Calu3 (cell line): ENCODE measurements at regions not wholly inside any gene's neighbourhood (a gene's known extent, or its start where the extent isn't known, plus 50 kb on each side); places are given as distances from the start of the nearest gene placed in this dataset.

Experiments used
- BruUV-seq: library from RNA; stranded (reverse); fragments of 400-500 nt; replicated peaks from 2 replicates; lab custom pipeline; 2021; lab: Mats Ljungman, UMichigan
- CTCF ChIA-PET: fragments of 300-600 bp; sonication (Branson Sonifier 250); formaldehyde crosslinking; loops from one replicate; lab custom pipeline; 2022; ENCODE audit warnings: antibody characterized with exemption; lab: Charles Lee
- DNase-seq: peaks from one replicate; pipeline ENCODE4 v3.0.0; 2022
- H3K27ac Mint-ChIP-seq: one replicate; pipeline ENCODE4 v1.8.0; 2022; ENCODE audit warnings: mixed read lengths; ENCODE audit not compliant: unreplicated experiment
- H3K27me3 Mint-ChIP-seq: one replicate; pipeline ENCODE4 v1.8.0; 2022; ENCODE audit warnings: mixed read lengths; ENCODE audit not compliant: unreplicated experiment
- H3K36me3 Mint-ChIP-seq: one replicate; pipeline ENCODE4 v1.8.0; 2022; ENCODE audit warnings: mild to moderate bottlenecking, moderate library complexity, mixed read lengths; ENCODE audit not compliant: insufficient read depth, unreplicated experiment
- H3K4me1 Mint-ChIP-seq: one replicate; pipeline ENCODE4 v1.8.0; 2022; ENCODE audit warnings: mild to moderate bottlenecking, low read depth, mixed read lengths; ENCODE audit not compliant: unreplicated experiment
- H3K4me3 Mint-ChIP-seq: one replicate; pipeline ENCODE4 v1.8.0; 2022; ENCODE audit warnings: mild to moderate bottlenecking, low read depth, moderate library complexity, mixed read lengths; ENCODE audit not compliant: unreplicated experiment
- H3K9me3 Mint-ChIP-seq: one replicate; pipeline ENCODE4 v1.8.0; 2022; ENCODE audit warnings: low read depth, mixed read lengths; ENCODE audit not compliant: unreplicated experiment
- CTCF ChIP-seq: fragments of 200-600 bp; IDR thresholded peaks from one replicate; pipeline ENCODE4 v1.8.0; 2022; ENCODE audit warnings: antibody characterized with exemption; ENCODE audit not compliant: unreplicated experiment
- intact Hi-C: fragments of 100-400 bp; cut with micrococcal nuclease; formaldehyde crosslinking; loops from one replicate; pipeline ENCODE4 v1.10.0; 2022; ENCODE audit not compliant: unreplicated experiment

DNA sequence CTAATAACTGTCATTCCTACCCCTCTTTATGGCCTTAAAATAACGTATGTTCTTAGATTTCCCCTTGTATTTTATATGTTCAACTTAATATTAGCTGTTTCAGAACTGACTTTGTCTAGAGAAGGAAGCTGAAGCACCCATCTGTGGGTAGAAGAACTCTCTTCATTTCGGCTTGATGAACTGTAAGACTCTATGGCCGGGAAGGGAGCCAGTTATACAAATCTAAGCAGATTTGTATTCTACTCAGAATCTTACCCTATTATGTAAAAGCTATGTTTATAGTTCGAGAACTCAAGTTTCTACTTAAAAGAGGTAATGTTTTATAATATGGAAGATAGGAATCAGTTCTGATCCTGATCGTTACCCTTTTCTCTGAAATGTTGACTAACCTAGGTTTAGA is 390.9 kb upstream of the PRICKLE1 start:
- Mint-ChIP-seq H3K4me1 (no peaks in the 10 kb centered on the region), H3K27me3 (no peaks in the 10 kb centered on the region), H3K9me3 (no peaks in the 10 kb centered on the region), H3K4me3 (no peak overlapping the region), H3K27ac (no peak overlapping the region), H3K36me3 (no peaks in the 10 kb centered on the region)
- TF ChIP-seq CTCF, result no peak
- no TSS peak for BruUV-seq
- DNase-seq, result no peak
- CTCF ChIA-PET, result no interaction called here
- intact Hi-C loops, result no loop called here

DNA sequence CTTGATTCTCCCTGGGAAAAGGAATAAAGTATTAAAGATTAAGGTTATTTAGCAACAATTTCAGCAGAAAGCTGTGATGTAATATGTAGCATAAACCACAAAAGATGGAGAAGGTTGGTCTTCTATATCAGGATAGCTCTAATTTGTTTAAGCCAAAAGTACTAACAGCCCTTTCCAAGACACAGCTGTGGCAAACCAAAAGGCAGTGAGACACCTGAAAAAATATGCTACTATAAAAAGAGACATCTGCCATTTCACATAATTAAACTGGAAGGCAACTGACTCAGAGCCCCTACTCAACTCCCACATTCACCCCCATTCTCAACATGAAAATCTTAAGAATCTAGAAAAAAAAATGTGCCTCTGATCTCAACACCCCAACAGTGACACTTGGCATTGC is 390.2 kb upstream of the PRICKLE1 start:
- no peak for TF ChIP-seq CTCF
- no peaks in the 10 kb centered on the region for H3K4me1 Mint-ChIP-seq
- H3K9me3 Mint-ChIP-seq, result peaks cover 3% of the 10 kb centered on the region
- CTCF ChIA-PET, result no interaction called here
- intact Hi-C loops, result no loop called here
- DNase-seq, result no peak
- no peaks in the 10 kb centered on the region for H3K27me3 Mint-ChIP-seq
- no peak overlapping the region for H3K27ac Mint-ChIP-seq
- BruUV-seq, result no TSS peak
- no peaks in the 10 kb centered on the region for H3K36me3 Mint-ChIP-seq
- no peak overlapping the region for H3K4me3 Mint-ChIP-seq

DNA sequence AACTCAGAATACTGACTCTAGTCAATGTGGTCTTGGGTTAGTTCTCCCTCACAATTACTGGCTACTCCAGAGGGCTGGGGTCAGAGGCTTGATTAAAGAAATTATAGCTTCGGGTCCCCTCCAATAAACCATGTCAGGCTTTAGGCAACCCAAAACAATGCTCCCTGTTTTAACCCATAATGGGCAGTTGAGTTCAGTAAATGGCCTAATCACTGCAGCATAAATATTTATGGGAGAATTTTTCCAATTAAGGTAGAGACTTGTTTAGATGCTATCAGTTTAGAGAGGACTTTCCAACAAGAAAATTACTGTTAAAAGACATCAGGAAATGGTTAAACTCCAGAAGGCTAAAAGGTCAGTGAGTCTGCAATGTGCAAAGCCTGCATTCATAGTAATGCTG is 389.2 kb upstream of the PRICKLE1 start:
- Mint-ChIP-seq H3K27me3 (no peaks in the 10 kb centered on the region), H3K27ac (no peak overlapping the region), H3K4me3 (no peak overlapping the region), H3K9me3 (peaks cover 3% of the 10 kb centered on the region), H3K4me1 (no peaks in the 10 kb centered on the region), H3K36me3 (no peaks in the 10 kb centered on the region)
- CTCF ChIA-PET, result no interaction called here
- intact Hi-C loops, result no loop called here
- BruUV-seq, result no TSS peak
- DNase-seq, result no peak
- TF ChIP-seq CTCF, result no peak

- Mint-ChIP-seq H3K27me3 (no peaks in the 10 kb centered on the region), H3K4me1 (no peaks in the 10 kb centered on the region), H3K27ac (no peak overlapping the region), H3K4me3 (no peak overlapping the region), H3K36me3 (no peaks in the 10 kb centered on the region), H3K9me3 (peaks cover 3% of the 10 kb centered on the region)
- no peak for DNase-seq
- BruUV-seq, result no TSS peak
- CTCF ChIA-PET, result no interaction called here
- TF ChIP-seq CTCF, result no peak
- intact Hi-C loops, result no loop called here
These were observed 388.1 kb upstream of the PRICKLE1 start for GRCh38 chr12:42977451-42978230.
